Nephron (organoid): ENCODE measurements at regions not wholly inside any gene's neighbourhood (a gene's known extent, or its start where the extent isn't known, plus 50 kb on each side); places are given as distances from the start of the nearest gene placed in this dataset.

Source experiments
- H3K27ac Mint-ChIP-seq, 3 experiments: 2 replicates each; pipeline ENCODE4 v1.8.0; 2020; ENCODE audit warnings: mixed read lengths in 3 of 3, mild to moderate bottlenecking in 2 of 3, moderate library complexity in 1 of 3
- H3K27me3 Mint-ChIP-seq: 2 replicates; pipeline ENCODE4 v1.8.0; 2021; ENCODE audit warnings: low read depth, mild to moderate bottlenecking, moderate library complexity, mixed read lengths
- H3K36me3 Mint-ChIP-seq: 2 replicates; pipeline ENCODE4 v1.8.0; 2020; ENCODE audit warnings: low read depth, mixed read lengths
- H3K4me1 Mint-ChIP-seq: 2 replicates; pipeline ENCODE4 v1.8.0; 2020; ENCODE audit warnings: mixed read lengths
- H3K4me3 Mint-ChIP-seq, 3 experiments: 2 replicates each; pipeline ENCODE4 v1.8.0; 2020; ENCODE audit warnings: mild to moderate bottlenecking in 3 of 3, mixed read lengths in 3 of 3, moderate library complexity in 2 of 3
- H3K9me3 Mint-ChIP-seq: 2 replicates; pipeline ENCODE4 v1.8.0; 2020; ENCODE audit warnings: mixed read lengths
- CTCF ChIP-seq, 3 experiments: fragments of 200-600 bp; sonication (generic); IDR thresholded peaks; one replicate each; pipeline ENCODE4 v1.5.0; 2021; ENCODE audit warnings: antibody characterized with exemption in 3 of 3; ENCODE audit not compliant: unreplicated experiment in 3 of 3

GRCh38 chr22:35189559-35189958 lies 67.7 kb upstream of the HMGXB4 start:
- Mint-ChIP-seq H3K9me3 (peaks cover 18% of the 10 kb centered on the region), H3K36me3 (no peaks in the 10 kb centered on the region), H3K27me3 (peaks cover 3% of the 10 kb centered on the region), H3K4me1 (no peaks in the 10 kb centered on the region), H3K27ac (no peak overlapping the region), H3K4me3 (no peak overlapping the region)
- TF ChIP-seq CTCF (IDR thresholded peaks at IDR 0.05; ENCODE audit: unreplicated experiment in 3 of 3): no peak

GRCh38 chr22:35191412-35191811 lies 65.9 kb upstream of the HMGXB4 start:
- H3K9me3 Mint-ChIP-seq: peaks cover 18% of the 10 kb centered on the region
- TF ChIP-seq CTCF (IDR thresholded peaks at IDR 0.05; ENCODE audit: unreplicated experiment in 3 of 3): no peak
- H3K27me3 Mint-ChIP-seq: peaks cover 3% of the 10 kb centered on the region
- H3K36me3 Mint-ChIP-seq: no peaks in the 10 kb centered on the region
- H3K4me1 Mint-ChIP-seq: no peaks in the 10 kb centered on the region
- no peak overlapping the region for H3K4me3 Mint-ChIP-seq
- H3K27ac Mint-ChIP-seq: no peak overlapping the region

DNA sequence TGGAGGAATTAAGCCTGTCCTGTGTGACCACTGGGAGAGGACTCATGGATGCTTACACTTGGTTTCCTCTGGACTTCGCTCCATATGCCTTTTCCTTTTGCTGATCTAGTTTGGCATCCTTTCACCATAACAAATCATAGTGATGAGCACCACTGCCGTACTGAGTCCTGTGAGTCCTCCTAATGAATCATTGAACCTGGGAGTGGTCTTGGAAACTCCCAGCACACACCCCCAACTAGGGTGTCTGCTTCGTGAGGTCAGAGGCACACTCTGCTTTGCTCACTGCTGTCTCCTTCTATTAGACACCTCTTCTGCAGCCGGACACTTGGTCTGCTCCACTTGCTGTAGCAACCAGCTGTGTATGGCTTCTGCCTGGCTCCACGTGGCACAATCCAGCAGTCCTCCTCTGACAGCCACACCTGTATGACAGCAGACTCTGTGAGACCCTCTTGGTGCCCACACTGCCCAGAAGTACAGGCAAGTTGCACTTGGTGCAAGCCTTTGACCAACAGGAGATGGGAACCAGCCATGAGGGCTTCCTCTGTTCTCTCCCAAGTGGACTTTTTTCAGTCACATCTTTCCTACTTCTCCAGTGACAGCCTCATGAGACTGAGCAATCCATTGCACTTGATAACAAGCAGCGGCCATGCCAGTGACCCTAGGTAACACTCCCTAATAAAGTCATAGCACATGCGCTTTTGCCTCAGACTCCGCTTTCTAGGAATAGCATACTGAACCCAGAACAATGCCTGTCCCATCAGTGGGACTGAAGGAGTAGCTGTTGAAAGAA lies 65.0 kb upstream of the HMGXB4 start:
- no peak for TF ChIP-seq CTCF (IDR thresholded peaks at IDR 0.05; ENCODE audit: unreplicated experiment in 3 of 3)
- Mint-ChIP-seq H3K36me3 (no peaks in the 10 kb centered on the region), H3K4me3 (no peak overlapping the region), H3K4me1 (no peaks in the 10 kb centered on the region), H3K27me3 (peaks cover 3% of the 10 kb centered on the region), H3K27ac (no peak overlapping the region), H3K9me3 (peaks cover 18% of the 10 kb centered on the region)

- H3K27me3 Mint-ChIP-seq: peaks cover 21% of the 10 kb centered on the region
- H3K36me3 Mint-ChIP-seq: no peaks in the 10 kb centered on the region
- H3K9me3 Mint-ChIP-seq: peaks cover 10% of the 10 kb centered on the region
- no peaks in the 10 kb centered on the region for H3K4me1 Mint-ChIP-seq
- no peak overlapping the region for H3K27ac Mint-ChIP-seq
- no peak overlapping the region for H3K4me3 Mint-ChIP-seq
- no peak for TF ChIP-seq CTCF (IDR thresholded peaks at IDR 0.05; ENCODE audit: unreplicated experiment in 3 of 3)
These were observed 62.1 kb upstream of the HMGXB4 start for GRCh38 chr22:35195226-35195625.

DNA sequence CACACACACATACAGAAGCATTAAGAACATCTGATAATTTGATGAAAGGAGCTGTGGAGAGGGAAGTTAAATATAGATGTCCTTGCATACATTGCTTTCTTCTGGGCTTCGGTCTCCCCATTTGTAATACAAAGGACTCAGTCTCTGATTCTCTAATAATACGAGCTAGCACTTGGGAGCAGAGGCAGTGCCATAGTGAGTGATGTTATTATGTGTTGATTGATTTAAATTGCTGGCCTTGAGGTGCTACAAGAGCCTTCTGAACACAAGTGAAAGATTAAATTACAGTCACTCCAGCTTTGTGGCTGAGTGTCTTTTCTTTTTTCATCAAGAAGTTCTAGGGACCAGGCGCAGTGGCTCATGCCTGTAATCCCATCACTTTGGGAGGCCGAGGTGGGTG lies 61.5 kb upstream of the HMGXB4 start:
- Mint-ChIP-seq H3K4me1 (no peaks in the 10 kb centered on the region), H3K27me3 (peaks cover 24% of the 10 kb centered on the region), H3K27ac (no peak overlapping the region), H3K36me3 (no peaks in the 10 kb centered on the region), H3K9me3 (peaks cover 4% of the 10 kb centered on the region), H3K4me3 (no peak overlapping the region)
- no peak for TF ChIP-seq CTCF (IDR thresholded peaks at IDR 0.05; ENCODE audit: unreplicated experiment in 3 of 3)

DNA sequence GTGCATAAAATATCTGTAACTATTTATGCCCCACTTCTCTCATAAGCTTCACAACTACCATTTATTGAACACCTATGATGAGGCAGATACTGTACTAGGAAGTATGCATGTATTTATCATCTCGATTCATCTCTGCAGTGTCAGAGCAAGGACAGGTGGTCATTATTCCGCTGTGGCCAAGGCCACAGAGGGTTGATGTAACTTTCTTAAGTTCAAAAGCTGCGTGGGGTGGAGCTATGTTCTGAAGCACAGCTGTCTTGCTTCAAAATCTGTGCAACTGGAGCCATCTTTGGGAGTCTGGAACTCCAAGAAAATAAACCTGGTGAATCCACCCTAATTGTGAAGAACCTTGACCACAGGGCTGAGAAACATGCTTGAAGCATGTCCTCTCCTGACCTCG lies 60.2 kb upstream of the HMGXB4 start:
- Mint-ChIP-seq H3K4me3 (no peak overlapping the region), H3K27ac (no peak overlapping the region), H3K27me3 (peaks cover 25% of the 10 kb centered on the region), H3K36me3 (no peaks in the 10 kb centered on the region), H3K4me1 (no peaks in the 10 kb centered on the region), H3K9me3 (no peaks in the 10 kb centered on the region)
- TF ChIP-seq CTCF (IDR thresholded peaks at IDR 0.05; ENCODE audit: unreplicated experiment in 3 of 3): no peak
